Vagina (tissue), 2 donors: ENCODE measurements at regions not wholly inside any gene's neighbourhood (a gene's known extent, or its start where the extent isn't known, plus 50 kb on each side); places are given as distances from the start of the nearest gene placed in this dataset.
"Not testable (repeated sequence)": the region's sequence is repeated elsewhere in the genome, so short reads cannot be mapped to it uniquely, and the experiment has no call there.

Experiments
- DNase-seq, 2 donors: peaks; one replicate each; pipeline ENCODE4 v3.0.0-alpha.2; 2017; ENCODE audit errors: extremely low spot score in 2 of 2
- H3K27ac ChIP-seq: fragments of 200-600 bp; sonication (generic); one replicate; pipeline ENCODE4 v1.5.1; 2019
- H3K27me3 ChIP-seq: fragments of 200-600 bp; sonication (generic); one replicate; pipeline ENCODE4 v1.5.1; 2019
- H3K36me3 ChIP-seq, 2 donors: fragments of 200-600 bp; sonication (generic); one replicate each; pipeline ENCODE4 v1.5.1; 2017 to 2019
- H3K4me1 ChIP-seq: fragments of 200-600 bp; sonication (generic); one replicate; pipeline ENCODE4 v1.5.1; 2019
- H3K4me3 ChIP-seq, 2 donors: fragments of 200-600 bp; sonication (generic); 1 replicate in 1 of 2; 2 replicates in 1 of 2; pipeline ENCODE4 v1.5.1; 2016 to 2019
- H3K9me3 ChIP-seq: fragments of 200-600 bp; sonication (generic); one replicate; pipeline ENCODE4 v1.5.1; 2019
- POLR2A ChIP-seq, 2 donors: fragments of 450-650 bp; IDR thresholded peaks; one replicate each; pipeline ENCODE4 v1.6.1; 2017; ENCODE audit warnings: antibody characterized with exemption in 2 of 2, mild to moderate bottlenecking in 2 of 2, moderate library complexity in 2 of 2
- POLR2AphosphoS5 ChIP-seq, 2 donors: sonication (generic); formaldehyde crosslinking; IDR thresholded peaks; one replicate each; pipeline ENCODE4 v1.9.0; 2017; ENCODE audit warnings: antibody characterized with exemption in 2 of 2, mild to moderate bottlenecking in 2 of 2, low read depth in 1 of 2; ENCODE audit not compliant: insufficient read depth in 1 of 2
- intact Hi-C: fragments of 100-400 bp; cut with DNase I; formaldehyde crosslinking; loops from one replicate; pipeline ENCODE4 v1.15.1; 2023
- TF ChIP-seq, protein P1 (sequence below), 3 experiments: fragments of 450-650 bp in 2 of 3; fragments of 200-600 bp in 1 of 3; sonication (generic) in 1 of 3; IDR thresholded peaks; one replicate each; pipeline ENCODE4 v1.5.1; 2017 to 2019; ENCODE audit warnings: antibody characterized with exemption in 3 of 3, mild to moderate bottlenecking in 2 of 3, moderate library complexity in 2 of 3

DNA sequence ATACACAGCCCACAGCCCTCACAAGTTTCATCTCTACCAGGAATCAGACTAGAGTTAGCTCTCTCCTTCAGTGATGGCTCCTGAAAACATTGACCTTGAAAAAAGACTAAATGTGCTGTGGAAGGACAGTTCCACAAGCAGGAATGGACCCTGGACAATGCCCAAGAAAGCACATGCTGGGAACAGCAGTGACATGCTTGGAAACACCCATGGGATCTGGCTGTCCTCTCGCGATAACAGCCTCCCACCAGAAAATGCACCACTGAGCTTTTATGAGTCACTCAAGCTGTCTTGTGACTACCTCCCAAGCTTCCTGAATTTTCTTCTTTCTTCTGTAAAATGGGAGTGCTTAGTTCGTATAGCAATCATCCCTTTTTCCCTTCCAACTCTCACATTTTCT is 269.2 kb downstream of the LRATD1 start:
- no peak for DNase-seq
- H3K27me3 ChIP-seq: no peaks in the 10 kb centered on the region
- H3K27ac ChIP-seq: no peak overlapping the region
- no peak overlapping the region for H3K4me3 ChIP-seq
- no peaks in the 10 kb centered on the region for H3K9me3 ChIP-seq
- H3K36me3 ChIP-seq: no peaks in the 10 kb centered on the region
- TF ChIP-seq POLR2AphosphoS5 (IDR thresholded peaks at IDR 0.05; ENCODE audit: insufficient read depth in 1 of 2, low read depth in 1 of 2): no peak
- intact Hi-C loops: no loop called here
- H3K4me1 ChIP-seq: no peaks in the 10 kb centered on the region

DNA sequence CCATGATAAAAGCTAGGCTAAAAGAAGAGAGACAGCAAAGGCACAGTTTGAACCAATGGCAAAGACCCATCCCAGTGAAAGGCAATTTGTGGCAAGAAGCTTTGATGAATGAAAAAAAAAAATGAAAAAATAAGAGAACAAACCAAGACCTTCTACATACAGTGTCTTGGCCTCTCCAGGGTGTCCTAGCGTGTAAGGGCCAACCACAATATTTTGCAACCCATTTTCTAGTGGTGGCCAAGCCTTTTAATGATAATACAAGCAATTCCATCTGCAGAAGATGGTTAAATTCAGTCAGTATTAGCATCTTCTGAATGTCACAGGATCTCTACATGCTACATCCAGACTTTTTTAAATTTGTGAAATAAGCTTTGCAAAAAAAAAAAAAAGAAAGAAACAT is 270.4 kb downstream of the LRATD1 start:
- TF ChIP-seq POLR2AphosphoS5 (IDR thresholded peaks at IDR 0.05; ENCODE audit: insufficient read depth in 1 of 2, low read depth in 1 of 2): no peak
- TF ChIP-seq POLR2A (IDR thresholded peaks at IDR 0.05): no peak
- TF ChIP-seq, protein P1, sequence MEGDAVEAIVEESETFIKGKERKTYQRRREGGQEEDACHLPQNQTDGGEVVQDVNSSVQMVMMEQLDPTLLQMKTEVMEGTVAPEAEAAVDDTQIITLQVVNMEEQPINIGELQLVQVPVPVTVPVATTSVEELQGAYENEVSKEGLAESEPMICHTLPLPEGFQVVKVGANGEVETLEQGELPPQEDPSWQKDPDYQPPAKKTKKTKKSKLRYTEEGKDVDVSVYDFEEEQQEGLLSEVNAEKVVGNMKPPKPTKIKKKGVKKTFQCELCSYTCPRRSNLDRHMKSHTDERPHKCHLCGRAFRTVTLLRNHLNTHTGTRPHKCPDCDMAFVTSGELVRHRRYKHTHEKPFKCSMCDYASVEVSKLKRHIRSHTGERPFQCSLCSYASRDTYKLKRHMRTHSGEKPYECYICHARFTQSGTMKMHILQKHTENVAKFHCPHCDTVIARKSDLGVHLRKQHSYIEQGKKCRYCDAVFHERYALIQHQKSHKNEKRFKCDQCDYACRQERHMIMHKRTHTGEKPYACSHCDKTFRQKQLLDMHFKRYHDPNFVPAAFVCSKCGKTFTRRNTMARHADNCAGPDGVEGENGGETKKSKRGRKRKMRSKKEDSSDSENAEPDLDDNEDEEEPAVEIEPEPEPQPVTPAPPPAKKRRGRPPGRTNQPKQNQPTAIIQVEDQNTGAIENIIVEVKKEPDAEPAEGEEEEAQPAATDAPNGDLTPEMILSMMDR (IDR thresholded peaks at IDR 0.05): no peak
- Histone ChIP-seq H3K9me3 (no peaks in the 10 kb centered on the region), H3K27me3 (no peaks in the 10 kb centered on the region), H3K36me3 (no peaks in the 10 kb centered on the region), H3K4me3 (no peak overlapping the region), H3K4me1 (no peaks in the 10 kb centered on the region), H3K27ac (no peak overlapping the region)
- intact Hi-C loops: no loop called here
- DNase-seq: no peak

DNA sequence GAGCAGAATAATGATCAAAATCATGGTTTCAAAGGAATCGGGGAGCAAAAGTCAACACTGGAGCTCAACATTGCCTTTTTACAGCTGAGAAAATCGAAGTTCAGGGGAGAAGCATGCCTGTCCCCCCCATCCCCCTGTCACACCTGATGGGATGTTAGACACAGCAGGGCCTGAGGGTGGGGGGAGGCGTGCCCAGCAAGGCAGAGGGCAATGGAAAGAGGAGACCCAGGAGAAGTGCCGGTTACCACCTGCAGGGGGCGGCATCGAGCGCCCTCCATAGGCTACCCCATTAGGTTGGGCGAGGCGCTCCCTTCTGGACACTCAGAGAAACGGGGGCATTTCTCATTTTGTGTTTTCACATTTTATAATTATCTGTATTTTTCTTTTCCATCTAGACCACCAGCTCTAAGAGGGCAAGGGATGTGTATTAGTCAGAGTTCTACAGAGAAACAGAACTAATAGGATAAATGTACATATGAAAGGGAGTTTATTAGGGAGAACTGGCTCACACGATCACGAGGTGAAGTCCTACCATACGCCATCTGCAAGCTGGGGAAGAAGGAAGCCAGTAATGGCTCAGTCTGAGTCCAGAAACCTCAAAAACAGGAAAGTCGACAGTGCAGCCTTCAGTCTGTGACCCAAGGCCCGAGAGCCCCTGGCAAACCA is 271.3 kb downstream of the LRATD1 start:
- Histone ChIP-seq H3K27me3 (no peaks in the 10 kb centered on the region), H3K9me3 (no peaks in the 10 kb centered on the region), H3K4me1 (no peaks in the 10 kb centered on the region), H3K4me3 (no peak overlapping the region), H3K36me3 (no peaks in the 10 kb centered on the region), H3K27ac (no peak overlapping the region)
- intact Hi-C loops: no loop called here
- no peak for DNase-seq
- TF ChIP-seq, protein P1 (IDR thresholded peaks at IDR 0.05): no peak
- no peak for TF ChIP-seq POLR2AphosphoS5 (IDR thresholded peaks at IDR 0.05; ENCODE audit: insufficient read depth in 1 of 2, low read depth in 1 of 2)
- TF ChIP-seq POLR2A (IDR thresholded peaks at IDR 0.05): no peak

DNA sequence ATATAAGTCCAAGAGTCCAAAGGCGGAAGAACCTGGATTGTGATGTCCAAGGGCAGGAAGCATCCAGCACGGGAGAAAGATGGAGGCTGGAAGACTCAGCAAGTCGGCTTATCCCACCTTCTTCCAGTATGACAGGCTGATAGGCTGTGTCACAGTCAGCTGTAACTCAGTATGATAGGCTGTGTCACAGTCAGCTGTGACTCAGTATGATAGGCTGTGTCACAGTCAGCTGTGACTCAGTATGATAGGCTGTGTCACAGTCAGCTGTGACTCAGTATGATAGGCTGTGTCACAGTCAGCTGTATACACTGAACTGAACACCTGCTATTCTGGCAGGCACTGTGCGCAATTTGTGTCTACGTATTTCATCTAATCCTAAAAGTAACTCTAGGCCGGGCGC is 271.9 kb downstream of the LRATD1 start:
- H3K27me3 ChIP-seq, H3K36me3 ChIP-seq, H3K27ac ChIP-seq, H3K4me1 ChIP-seq, H3K4me3 ChIP-seq, H3K9me3 ChIP-seq, DNase-seq, intact Hi-C loops: not testable (repeated sequence)

DNA sequence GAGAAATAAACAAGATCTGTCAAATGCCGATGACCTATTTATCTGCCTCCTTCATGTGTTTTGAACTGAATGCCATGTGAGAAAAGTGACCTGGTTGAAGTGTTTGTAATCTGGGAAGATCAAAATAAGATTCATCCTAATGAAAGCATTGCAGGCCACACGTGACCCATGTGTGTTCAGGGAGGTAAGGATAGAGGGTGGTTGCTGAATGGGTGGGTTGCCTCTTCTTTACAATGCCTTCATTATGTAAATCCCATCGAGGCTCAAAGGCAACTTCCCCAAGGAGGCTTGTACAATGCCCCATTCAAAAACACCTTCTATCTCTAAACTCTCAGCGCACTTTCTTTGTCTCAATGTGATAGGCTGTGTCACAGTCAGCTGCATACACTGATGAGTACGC is 273.1 kb downstream of the LRATD1 start:
- no peak overlapping the region for H3K4me3 ChIP-seq
- H3K27me3 ChIP-seq: no peaks in the 10 kb centered on the region
- H3K27ac ChIP-seq: no peak overlapping the region
- DNase-seq: no peak
- H3K4me1 ChIP-seq: no peaks in the 10 kb centered on the region
- TF ChIP-seq POLR2A (IDR thresholded peaks at IDR 0.05): no peak
- TF ChIP-seq POLR2AphosphoS5 (IDR thresholded peaks at IDR 0.05; ENCODE audit: insufficient read depth in 1 of 2, low read depth in 1 of 2): no peak
- TF ChIP-seq, protein P1 (IDR thresholded peaks at IDR 0.05): no peak
- no peaks in the 10 kb centered on the region for H3K9me3 ChIP-seq
- no peaks in the 10 kb centered on the region for H3K36me3 ChIP-seq
- intact Hi-C loops: no loop called here

DNA sequence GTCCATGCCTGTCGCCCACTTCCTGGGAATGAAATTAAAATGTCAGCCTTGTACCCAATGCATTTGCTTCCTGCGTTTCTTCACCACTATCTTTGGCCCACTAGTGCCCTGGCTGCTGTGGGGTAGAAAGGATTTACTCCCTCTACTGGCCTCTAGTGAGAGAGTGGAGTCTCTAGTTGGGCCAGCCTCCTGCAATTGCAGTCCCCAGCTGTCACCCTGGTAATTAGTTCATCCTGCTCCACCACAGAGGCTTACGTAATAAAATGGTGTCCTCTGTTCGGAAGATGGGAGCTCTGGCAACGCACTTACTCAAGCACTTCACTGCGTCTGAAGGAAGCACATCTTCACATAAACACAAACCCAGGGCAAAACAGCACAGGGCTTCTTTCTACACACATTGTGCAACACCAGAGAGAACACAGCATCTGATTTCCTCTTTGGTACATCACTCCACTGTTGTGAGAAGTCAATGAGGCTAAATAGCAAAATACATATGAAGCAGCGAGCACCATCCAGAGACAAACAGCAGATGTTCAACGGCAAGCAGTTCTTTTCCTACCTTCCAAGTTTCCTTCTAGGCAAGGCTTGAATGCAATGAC is 274.6 kb downstream of the LRATD1 start:
- Histone ChIP-seq H3K27me3 (no peaks in the 10 kb centered on the region), H3K9me3 (no peaks in the 10 kb centered on the region), H3K4me3 (no peak overlapping the region), H3K27ac (no peak overlapping the region), H3K36me3 (no peaks in the 10 kb centered on the region), H3K4me1 (no peaks in the 10 kb centered on the region)
- no peak for DNase-seq
- TF ChIP-seq POLR2A (IDR thresholded peaks at IDR 0.05) (no peak), POLR2AphosphoS5 (IDR thresholded peaks at IDR 0.05; ENCODE audit: insufficient read depth in 1 of 2, low read depth in 1 of 2) (no peak)
- TF ChIP-seq, protein P1 (IDR thresholded peaks at IDR 0.05): no peak
- intact Hi-C loops: no loop called here
